Endothelial cell of hepatic sinusoid (primary cell): ENCODE measurements at regions not wholly inside any gene's neighbourhood (a gene's known extent, or its start where the extent isn't known, plus 50 kb on each side); places are given as distances from the start of the nearest gene placed in this dataset.

Experiments used
- in situ Hi-C: cut with HindIII; loops from 2 replicates; pipeline ENCODE4 v1.10.0; 2017; ENCODE audit warnings: low sequenced_read_pairs

- in situ Hi-C loops = no loop called here
Observed at GRCh38 chrX:39609941-39610340, 487.8 kb downstream of the BCOR start.

GRCh38 chrX:39611468-39611867 is 486.3 kb downstream of the BCOR start:
- in situ Hi-C loops = no loop called here

GRCh38 chrX:39613482-39613995 is 484.2 kb downstream of the BCOR start:
- in situ Hi-C loops = no loop called here

GRCh38 chrX:39613997-39614679 is 483.6 kb downstream of the BCOR start:
- in situ Hi-C loops = no loop called here

- in situ Hi-C loops = no loop called here
Observed at GRCh38 chrX:39614680-39614998, 483.1 kb downstream of the BCOR start.

- in situ Hi-C loops = no loop called here
Observed at GRCh38 chrX:39616098-39616729, 481.5 kb downstream of the BCOR start.

- in situ Hi-C loops = no loop called here
Observed at GRCh38 chrX:39616731-39617130, 481.0 kb downstream of the BCOR start.

- in situ Hi-C loops = no loop called here
Observed at GRCh38 chrX:39618178-39618577, 479.6 kb downstream of the BCOR start.

GRCh38 chrX:39619182-39620009 is 478.4 kb downstream of the BCOR start:
- in situ Hi-C loops = no loop called here

- in situ Hi-C loops = no loop called here
Observed at GRCh38 chrX:39624166-39624565, 473.6 kb downstream of the BCOR start.

GRCh38 chrX:39625810-39626209 is 471.9 kb downstream of the BCOR start:
- in situ Hi-C loops = no loop called here

GRCh38 chrX:39626749-39627148 is 471.0 kb downstream of the BCOR start:
- in situ Hi-C loops = no loop called here

GRCh38 chrX:39627257-39627656 is 470.5 kb downstream of the BCOR start:
- in situ Hi-C loops = no loop called here

- in situ Hi-C loops = no loop called here
Observed at GRCh38 chrX:39629001-39629400, 468.8 kb downstream of the BCOR start.

GRCh38 chrX:39630344-39630743 is 467.4 kb downstream of the BCOR start:
- in situ Hi-C loops = no loop called here

- in situ Hi-C loops = no loop called here
Observed at GRCh38 chrX:39631276-39632229, 466.2 kb downstream of the BCOR start.

GRCh38 chrX:39633293-39633692 is 464.5 kb downstream of the BCOR start:
- in situ Hi-C loops = no loop called here

GRCh38 chrX:39636481-39636880 is 461.3 kb downstream of the BCOR start:
- in situ Hi-C loops = no loop called here

- in situ Hi-C loops = no loop called here
Observed at GRCh38 chrX:39638526-39638925, 459.2 kb downstream of the BCOR start.

- in situ Hi-C loops = no loop called here
Observed at GRCh38 chrX:39639871-39640270, 457.9 kb downstream of the BCOR start.

GRCh38 chrX:39640866-39641265 is 456.9 kb downstream of the BCOR start:
- in situ Hi-C loops = no loop called here
